ENCODE measurements at regions not wholly inside any gene's neighbourhood (a gene's known extent, or its start where the extent isn't known, plus 50 kb on each side); places are given as distances from the start of the nearest gene placed in this dataset.

GRCh38 chr2:24423095-24423494 lies 62.8 kb upstream of the ITSN2 start:
- no peak overlapping the region for H3K4me3 ChIP-seq (ENCODE audit: low read depth, low read length, poor library complexity, severe bottlenecking)
- DNase-seq (ENCODE audit: low spot score): no peak
- H3K9me3 ChIP-seq (ENCODE audit: low read depth, low read length, poor library complexity, severe bottlenecking): no peaks in the 10 kb centered on the region
- intact Hi-C loops (cut with micrococcal nuclease; ENCODE audit: unreplicated experiment): loop anchor here (5.0 kb wide), 1 partner anchor 549 kb away; the partner anchor contains the start of gene DNAJC27
- H3K4me1 ChIP-seq (ENCODE audit: insufficient read depth, low read length, poor library complexity, severe bottlenecking): peaks cover 5% of the 10 kb centered on the region
- BruUV-seq (replicated peaks): no TSS peak
- TF ChIP-seq, protein P1, sequence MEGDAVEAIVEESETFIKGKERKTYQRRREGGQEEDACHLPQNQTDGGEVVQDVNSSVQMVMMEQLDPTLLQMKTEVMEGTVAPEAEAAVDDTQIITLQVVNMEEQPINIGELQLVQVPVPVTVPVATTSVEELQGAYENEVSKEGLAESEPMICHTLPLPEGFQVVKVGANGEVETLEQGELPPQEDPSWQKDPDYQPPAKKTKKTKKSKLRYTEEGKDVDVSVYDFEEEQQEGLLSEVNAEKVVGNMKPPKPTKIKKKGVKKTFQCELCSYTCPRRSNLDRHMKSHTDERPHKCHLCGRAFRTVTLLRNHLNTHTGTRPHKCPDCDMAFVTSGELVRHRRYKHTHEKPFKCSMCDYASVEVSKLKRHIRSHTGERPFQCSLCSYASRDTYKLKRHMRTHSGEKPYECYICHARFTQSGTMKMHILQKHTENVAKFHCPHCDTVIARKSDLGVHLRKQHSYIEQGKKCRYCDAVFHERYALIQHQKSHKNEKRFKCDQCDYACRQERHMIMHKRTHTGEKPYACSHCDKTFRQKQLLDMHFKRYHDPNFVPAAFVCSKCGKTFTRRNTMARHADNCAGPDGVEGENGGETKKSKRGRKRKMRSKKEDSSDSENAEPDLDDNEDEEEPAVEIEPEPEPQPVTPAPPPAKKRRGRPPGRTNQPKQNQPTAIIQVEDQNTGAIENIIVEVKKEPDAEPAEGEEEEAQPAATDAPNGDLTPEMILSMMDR (conservative IDR thresholded peaks at IDR 0.05; ENCODE audit: low read depth, low read length): no peak
- CTCF ChIA-PET: interaction anchor here (1.7 kb wide), 1 partner anchor 405 kb away, joined by 9 read pairs; no protein-coding TSS in a partner anchor
- POLR2A ChIA-PET (ENCODE audit: low non-redundant PET): no interaction called here
- no peaks in the 10 kb centered on the region for H3K36me3 ChIP-seq (ENCODE audit: insufficient read depth, low read length, poor library complexity, severe bottlenecking)
- no peaks in the 10 kb centered on the region for H3K27me3 ChIP-seq (replicated peaks; ENCODE audit: insufficient read depth, low read depth, low read length, poor library complexity)
- H3K27ac ChIP-seq (ENCODE audit: low read depth, low read length, poor library complexity, severe bottlenecking): no peak overlapping the region

DNA sequence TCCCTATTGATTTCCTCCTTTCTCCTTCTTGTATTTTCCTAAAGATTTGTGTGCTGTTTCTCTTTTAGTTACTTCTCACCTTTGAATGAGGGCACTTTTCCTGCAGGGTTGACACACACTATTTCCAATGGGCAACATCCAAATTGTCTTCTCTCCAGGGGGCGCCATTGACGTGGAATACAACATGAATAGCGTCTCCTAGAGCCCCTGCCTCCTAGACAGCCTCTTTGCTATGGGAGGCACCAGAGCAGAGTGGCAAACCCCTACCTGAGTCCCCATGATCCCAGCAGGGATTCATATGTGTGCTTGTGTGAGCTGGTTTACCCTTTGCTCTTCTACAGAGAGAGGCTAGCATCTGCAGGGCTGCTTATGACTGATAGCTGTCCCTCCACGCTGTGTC lies 61.3 kb upstream of the ITSN2 start:
- Histone ChIP-seq H3K4me1 (ENCODE audit: insufficient read depth, low read length, poor library complexity, severe bottlenecking) (peaks cover 5% of the 10 kb centered on the region), H3K9me3 (ENCODE audit: low read depth, low read length, poor library complexity, severe bottlenecking) (no peaks in the 10 kb centered on the region), H3K27me3 (replicated peaks; ENCODE audit: insufficient read depth, low read depth, low read length, poor library complexity) (no peaks in the 10 kb centered on the region), H3K27ac (ENCODE audit: low read depth, low read length, poor library complexity, severe bottlenecking) (no peak overlapping the region), H3K36me3 (ENCODE audit: insufficient read depth, low read length, poor library complexity, severe bottlenecking) (no peaks in the 10 kb centered on the region), H3K4me3 (ENCODE audit: low read depth, low read length, poor library complexity, severe bottlenecking) (no peak overlapping the region)
- BruUV-seq (replicated peaks): no TSS peak
- DNase-seq (ENCODE audit: low spot score): peak; percentile 84
- intact Hi-C loops (cut with micrococcal nuclease; ENCODE audit: unreplicated experiment): loop anchor here (1.0 to 5.0 kb wide), 2 partner anchors 406 to 551 kb away; partner anchors contain the start of gene DNAJC27
- ChIA-PET POLR2A (ENCODE audit: low non-redundant PET) (interaction anchor here (0.6 to 0.7 kb wide), 2 partner anchors 461 to 516 kb away, joined by 3 read pairs; no protein-coding TSS in a partner anchor), CTCF (interaction anchor here (1.0 to 1.7 kb wide), 2 partner anchors 302 to 406 kb away, joined by 3 to 9 read pairs; no protein-coding TSS in a partner anchor)
- no peak for TF ChIP-seq EZH2 (IDR thresholded peaks at IDR 0.05; ENCODE audit: borderline replicate concordance, low read depth, low read length, poor library complexity, severe bottlenecking)
- TF ChIP-seq, protein P1 (conservative IDR thresholded peaks at IDR 0.05; ENCODE audit: low read depth, low read length): peak; percentile 85

GRCh38 chr2:24420373-24420772 lies 60.0 kb upstream of the ITSN2 start:
- intact Hi-C loops (cut with micrococcal nuclease; ENCODE audit: unreplicated experiment): loop anchor here (5.0 kb wide), 1 partner anchor 552 kb away; the partner anchor contains the start of gene DNAJC27

More at GRCh38 chr2:24420373-24420772, 60.0 kb upstream of the ITSN2 start:
- no peaks in the 10 kb centered on the region for H3K27me3 ChIP-seq (replicated peaks; ENCODE audit: insufficient read depth, low read depth, low read length, poor library complexity)
- ChIA-PET CTCF (no interaction called here), POLR2A (ENCODE audit: low non-redundant PET) (no interaction called here)
- H3K4me1 ChIP-seq (ENCODE audit: insufficient read depth, low read length, poor library complexity, severe bottlenecking): peaks cover 5% of the 10 kb centered on the region
- no TSS peak for BruUV-seq (replicated peaks)
- TF ChIP-seq EZH2 (IDR thresholded peaks at IDR 0.05; ENCODE audit: borderline replicate concordance, low read depth, low read length, poor library complexity, severe bottlenecking): no peak
- TF ChIP-seq, protein P1 (conservative IDR thresholded peaks at IDR 0.05; ENCODE audit: low read depth, low read length): no peak
- DNase-seq (ENCODE audit: low spot score): no peak
- H3K9me3 ChIP-seq (ENCODE audit: low read depth, low read length, poor library complexity, severe bottlenecking): no peaks in the 10 kb centered on the region
- H3K27ac ChIP-seq (ENCODE audit: low read depth, low read length, poor library complexity, severe bottlenecking): no peak overlapping the region
- H3K36me3 ChIP-seq (ENCODE audit: insufficient read depth, low read length, poor library complexity, severe bottlenecking): no peaks in the 10 kb centered on the region
- H3K4me3 ChIP-seq (ENCODE audit: low read depth, low read length, poor library complexity, severe bottlenecking): no peak overlapping the region

All from A673 (cell line).